Natural killer cell (primary cell): ENCODE measurements at regions not wholly inside any gene's neighbourhood (a gene's known extent, or its start where the extent isn't known, plus 50 kb on each side); places are given as distances from the start of the nearest gene placed in this dataset.

ENCODE experiments used
- ATAC-seq, 3 donors: fragments of 150-1000 bp in 2 of 3; fragments of 200-7000 bp in 1 of 3; cut with Tn5 transposase; 1 replicate in 1 of 3; 2 replicates in 2 of 3; pipeline ENCODE4 v1.10.0; 2021; ENCODE audit warnings: mild to moderate bottlenecking in 2 of 3, moderate library complexity in 2 of 3
- DNase-seq, 2 donors: peaks; one replicate each; pipeline versions ENCODE4 v3.0.0 to v3.0.0-alpha.2; 2013 to 2021; ENCODE audit warnings: mixed read lengths in 1 of 2
- H3K27ac ChIP-seq: one replicate; pipeline ENCODE4 v1.5.1; 2013; ENCODE audit warnings: mild to moderate bottlenecking, low read length
- H3K27me3 ChIP-seq: one replicate; pipeline ENCODE4 v1.6.1; 2013; ENCODE audit warnings: low read length; ENCODE audit not compliant: control insufficient read depth, insufficient read depth
- H3K36me3 ChIP-seq: one replicate; pipeline ENCODE4 v1.6.1; 2013; ENCODE audit warnings: low read length; ENCODE audit not compliant: control insufficient read depth, insufficient read depth
- H3K4me1 ChIP-seq: one replicate; pipeline ENCODE4 v1.6.1; 2013; ENCODE audit warnings: low read length; ENCODE audit not compliant: control insufficient read depth, insufficient read depth
- H3K4me3 ChIP-seq: one replicate; pipeline ENCODE4 v1.5.1; 2013; ENCODE audit warnings: low read length
- H3K9me3 ChIP-seq: one replicate; pipeline ENCODE4 v1.6.1; 2013; ENCODE audit warnings: low read length; ENCODE audit not compliant: control insufficient read depth, insufficient read depth
- H3K27ac Mint-ChIP-seq, 2 donors: one replicate each; pipeline ENCODE4 v1.8.0; 2022; ENCODE audit warnings: mild to moderate bottlenecking in 2 of 2, mixed read lengths in 2 of 2, moderate library complexity in 1 of 2
- H3K27me3 Mint-ChIP-seq, 2 donors: one replicate each; pipeline ENCODE4 v1.8.0; 2022; ENCODE audit warnings: low read depth in 2 of 2, mixed read lengths in 2 of 2
- H3K36me3 Mint-ChIP-seq: one replicate; pipeline ENCODE4 v1.8.0; 2022; ENCODE audit warnings: mixed read lengths
- H3K4me1 Mint-ChIP-seq, 2 donors: one replicate each; pipeline ENCODE4 v1.8.0; 2022; ENCODE audit warnings: mixed read lengths in 2 of 2
- H3K4me3 Mint-ChIP-seq: one replicate; pipeline ENCODE4 v1.8.0; 2022; ENCODE audit warnings: mild to moderate bottlenecking, moderate library complexity, mixed read lengths
- H3K9me3 Mint-ChIP-seq, 2 donors: one replicate each; pipeline ENCODE4 v1.8.0; 2022; ENCODE audit warnings: mixed read lengths in 2 of 2
- CTCF ChIP-seq: fragments of 200-600 bp; IDR thresholded peaks from one replicate; pipeline ENCODE4 v1.8.0; 2022; ENCODE audit warnings: antibody characterized with exemption
- WGBS: methylation state at CpG from one replicate; pipeline ENCODE4 v1.1.7; 2013; ENCODE audit warnings: missing lambda C conversion rate; ENCODE audit not compliant: insufficient coverage; 5-methylcytosine and 5-hydroxymethylcytosine counted together
- intact Hi-C: fragments of 100-400 bp; cut with micrococcal nuclease; formaldehyde crosslinking; loops from one replicate; pipeline ENCODE4 v1.14.2; 2022

GRCh38 chr20:60116128-60116909 is 158.1 kb downstream of the CDH26 start:
- no peak overlapping the region for H3K27ac Mint-ChIP-seq
- H3K27me3 ChIP-seq = no peaks in the 10 kb centered on the region
- H3K4me1 Mint-ChIP-seq = peaks cover 6 to 26% of the 10 kb centered on the region in 2 donors
- ATAC-seq (peak in 2 of 3 donors; percentile 38 to 48), DNase-seq (no peak)
- H3K4me1 ChIP-seq = peaks cover 15% of the 10 kb centered on the region
- no peak overlapping the region for H3K4me3 ChIP-seq
- no peaks in the 10 kb centered on the region for H3K9me3 Mint-ChIP-seq
- TF ChIP-seq CTCF = no peak
- intact Hi-C loops = no loop called here
- 82% methylated on average over 18 of the region's 18 CpGs for WGBS
- H3K36me3 Mint-ChIP-seq = no peaks in the 10 kb centered on the region
- H3K27ac ChIP-seq = no peak overlapping the region
- H3K9me3 ChIP-seq = no peaks in the 10 kb centered on the region
- H3K36me3 ChIP-seq = no peaks in the 10 kb centered on the region
- H3K27me3 Mint-ChIP-seq = peaks cover 0 to 10% of the 10 kb centered on the region in 2 donors
- no peak overlapping the region for H3K4me3 Mint-ChIP-seq

GRCh38 chr20:60117065-60117464 is 158.8 kb downstream of the CDH26 start:
- Mint-ChIP-seq H3K36me3 (no peaks in the 10 kb centered on the region), H3K27me3 (peaks cover 0 to 10% of the 10 kb centered on the region in 2 donors), H3K4me3 (no peak overlapping the region), H3K27ac (no peak overlapping the region), H3K9me3 (no peaks in the 10 kb centered on the region), H3K4me1 (peaks cover 6 to 26% of the 10 kb centered on the region in 2 donors)
- ATAC-seq (no peak), DNase-seq (no peak)
- H3K27ac ChIP-seq = no peak overlapping the region
- WGBS = 16% methylated on average over 5 of the region's 7 CpGs
- no peak overlapping the region for H3K4me3 ChIP-seq
- no peak for TF ChIP-seq CTCF
- intact Hi-C loops = no loop called here
- H3K36me3 ChIP-seq = no peaks in the 10 kb centered on the region
- no peaks in the 10 kb centered on the region for H3K27me3 ChIP-seq
- H3K9me3 ChIP-seq = no peaks in the 10 kb centered on the region
- peaks cover 15% of the 10 kb centered on the region for H3K4me1 ChIP-seq

- no peaks in the 10 kb centered on the region for H3K9me3 ChIP-seq
- H3K27me3 ChIP-seq = no peaks in the 10 kb centered on the region
- no peaks in the 10 kb centered on the region for H3K4me1 ChIP-seq
- ATAC-seq (no peak), DNase-seq (no peak)
- WGBS = 94% methylated on average over 9 of the region's 9 CpGs
- no peaks in the 10 kb centered on the region for H3K36me3 Mint-ChIP-seq
- H3K9me3 Mint-ChIP-seq = no peaks in the 10 kb centered on the region
- no peak for TF ChIP-seq CTCF
- H3K4me3 Mint-ChIP-seq = no peak overlapping the region
- H3K36me3 ChIP-seq = no peaks in the 10 kb centered on the region
- peaks cover 0 to 9% of the 10 kb centered on the region in 2 donors for H3K27me3 Mint-ChIP-seq
- H3K4me3 ChIP-seq = no peak overlapping the region
- no peak overlapping the region for H3K27ac Mint-ChIP-seq
- H3K4me1 Mint-ChIP-seq = peaks cover 5 to 6% of the 10 kb centered on the region in 2 donors
- no peak overlapping the region for H3K27ac ChIP-seq
- intact Hi-C loops = no loop called here
These were observed 163.7 kb downstream of the CDH26 start for GRCh38 chr20:60121903-60122302.

GRCh38 chr20:60122671-60123070 is 164.4 kb downstream of the CDH26 start:
- no peaks in the 10 kb centered on the region for H3K27me3 ChIP-seq
- TF ChIP-seq CTCF = no peak
- H3K27ac ChIP-seq = no peak overlapping the region
- intact Hi-C loops = no loop called here
- Mint-ChIP-seq H3K27ac (no peak overlapping the region), H3K27me3 (peaks cover 0 to 2% of the 10 kb centered on the region in 2 donors), H3K36me3 (no peaks in the 10 kb centered on the region), H3K9me3 (no peaks in the 10 kb centered on the region), H3K4me1 (no peaks in the 10 kb centered on the region), H3K4me3 (no peak overlapping the region)
- ATAC-seq (no peak), DNase-seq (no peak)
- H3K9me3 ChIP-seq = no peaks in the 10 kb centered on the region
- H3K36me3 ChIP-seq = no peaks in the 10 kb centered on the region
- no peaks in the 10 kb centered on the region for H3K4me1 ChIP-seq
- WGBS = 83% methylated on average over 4 of the region's 4 CpGs
- H3K4me3 ChIP-seq = no peak overlapping the region
